Activated CD4-positive, alpha-beta T cell treated with anti-CD3 and anti-CD28 coated beads, Interleukin-2, Interleukin-4, amounts not matched to agents 100 ng/mL and 50 ng/mL, durations not matched to agents 16 hours and 8 hours (primary cell): ENCODE measurements at regions not wholly inside any gene's neighbourhood (a gene's known extent, or its start where the extent isn't known, plus 50 kb on each side); places are given as distances from the start of the nearest gene placed in this dataset.
"Not testable (repeated sequence)": the region's sequence is repeated elsewhere in the genome, so short reads cannot be mapped to it uniquely, and the experiment has no call there.

Experiments
- DNase-seq: peaks from one replicate; pipeline ENCODE4 v3.0.0-alpha.2; 2020; ENCODE audit warnings: low spot score

DNA sequence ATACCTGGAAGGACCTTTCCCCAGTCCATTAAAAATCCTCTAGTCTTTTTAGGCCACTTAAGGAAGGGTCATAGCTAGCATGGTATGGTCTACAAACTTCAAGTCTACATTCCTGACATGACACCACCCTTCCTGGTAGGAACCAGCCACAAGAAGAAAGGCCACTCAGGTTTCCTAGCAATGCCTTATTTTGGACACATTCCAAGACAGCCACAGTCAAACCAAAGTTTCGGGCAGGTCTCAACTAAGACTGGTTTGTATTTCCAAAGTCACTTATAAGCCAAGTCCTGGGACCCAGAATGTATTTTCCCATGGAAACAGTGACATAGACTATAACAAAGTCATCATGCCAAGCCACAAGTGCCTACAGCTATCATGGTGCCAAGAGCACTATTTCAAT, 50.6 kb upstream of the SLC44A3 start:
- DNase-seq = no peak

DNA sequence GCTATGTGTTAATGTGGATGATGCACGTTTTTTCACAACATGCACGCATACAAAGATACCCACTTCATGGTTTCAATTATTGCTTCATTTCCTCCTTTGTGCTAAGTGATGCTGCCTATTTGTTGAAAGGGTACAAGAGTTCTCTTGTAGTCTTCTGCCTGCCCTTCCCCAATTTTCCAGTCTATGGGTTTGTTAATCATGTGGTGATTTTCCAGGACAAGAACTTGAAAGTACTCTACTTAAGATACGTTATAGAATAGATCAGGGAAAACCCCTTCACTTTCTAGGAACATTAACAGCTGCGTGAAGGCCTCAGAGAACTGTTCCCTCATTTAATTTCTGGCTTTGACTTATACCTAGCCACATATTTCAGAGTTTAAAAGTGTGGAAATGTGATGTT, 52.1 kb upstream of the SLC44A3 start:
- DNase-seq = no peak

GRCh38 chr1:94765958-94766357, 54.2 kb upstream of the SLC44A3 start:
- DNase-seq = no peak

DNA sequence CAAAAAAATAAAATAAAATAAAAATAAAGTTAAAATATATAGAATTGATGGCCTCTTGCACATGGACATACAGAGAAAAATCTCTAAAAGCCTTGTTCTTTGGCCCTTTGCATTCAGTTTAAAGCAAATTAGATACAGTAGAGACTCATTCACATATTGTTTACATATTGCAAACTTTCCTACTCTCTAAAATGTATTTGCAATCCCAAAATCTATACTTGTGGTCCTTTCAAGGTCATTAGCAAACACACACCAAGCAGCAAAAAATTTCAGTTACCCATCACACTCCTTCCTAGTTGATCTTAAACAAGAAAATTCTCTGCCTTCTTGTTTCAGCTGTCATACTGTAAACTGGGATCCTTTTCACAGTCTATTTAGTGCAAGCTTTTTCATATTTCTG, 61.0 kb upstream of the SLC44A3 start:
- no peak for DNase-seq

DNA sequence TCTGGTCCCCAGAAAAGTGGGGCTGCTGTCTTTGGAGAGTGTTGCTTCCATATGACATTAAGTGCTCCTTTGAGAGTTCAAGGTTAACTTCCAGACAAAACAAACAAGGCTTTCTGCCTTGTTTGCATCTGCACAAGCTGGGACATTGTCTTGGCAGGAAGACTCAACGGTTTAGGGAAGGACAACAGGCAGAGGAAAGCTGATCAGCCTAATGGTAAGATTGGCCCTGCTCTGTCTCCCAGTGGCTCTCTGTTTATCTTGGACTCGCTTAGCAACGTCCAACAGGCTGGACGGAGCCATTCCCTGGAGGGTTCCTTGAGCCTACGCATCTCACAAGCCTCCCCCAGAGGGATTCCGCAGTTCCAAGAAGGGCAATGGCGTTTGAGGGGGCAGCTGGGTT, 62.2 kb upstream of the SLC44A3 start:
- DNase-seq = no peak

GRCh38 chr1:94755675-94756074, 64.5 kb upstream of the SLC44A3 start:
- DNase-seq = peak; percentile 6

- not testable (repeated sequence) for DNase-seq
Observed at GRCh38 chr1:94755016-94755415, 65.1 kb upstream of the SLC44A3 start.

- no peak for DNase-seq
Observed at GRCh38 chr1:94754570-94754969, 65.6 kb upstream of the SLC44A3 start.

DNA sequence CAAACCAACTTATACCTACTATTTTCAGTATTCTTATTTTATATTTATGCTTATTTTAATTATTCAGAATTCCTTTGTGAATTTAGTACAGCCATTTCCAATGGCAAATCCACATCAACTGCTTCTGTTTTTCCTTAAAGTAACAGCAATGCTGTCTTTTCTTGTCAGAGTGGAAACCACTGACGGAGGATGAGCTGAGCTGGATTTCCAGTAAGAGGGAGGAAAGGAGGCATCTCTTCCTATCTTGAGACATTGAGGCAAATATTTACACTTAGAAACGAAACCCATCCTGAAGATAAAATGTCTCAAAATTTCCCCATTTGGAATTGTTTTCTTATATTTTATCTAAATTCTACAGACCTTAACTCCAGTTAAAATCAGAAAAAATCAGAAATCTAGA, 66.1 kb upstream of the SLC44A3 start:
- no peak for DNase-seq

- DNase-seq = no peak
Observed at GRCh38 chr1:94753171-94753972, 66.8 kb upstream of the SLC44A3 start.

- not testable (repeated sequence) for DNase-seq
Observed at GRCh38 chr1:94751483-94751882, 68.7 kb upstream of the SLC44A3 start.

GRCh38 chr1:94746635-94747525, 73.3 kb upstream of the SLC44A3 start:
- no peak for DNase-seq

DNA sequence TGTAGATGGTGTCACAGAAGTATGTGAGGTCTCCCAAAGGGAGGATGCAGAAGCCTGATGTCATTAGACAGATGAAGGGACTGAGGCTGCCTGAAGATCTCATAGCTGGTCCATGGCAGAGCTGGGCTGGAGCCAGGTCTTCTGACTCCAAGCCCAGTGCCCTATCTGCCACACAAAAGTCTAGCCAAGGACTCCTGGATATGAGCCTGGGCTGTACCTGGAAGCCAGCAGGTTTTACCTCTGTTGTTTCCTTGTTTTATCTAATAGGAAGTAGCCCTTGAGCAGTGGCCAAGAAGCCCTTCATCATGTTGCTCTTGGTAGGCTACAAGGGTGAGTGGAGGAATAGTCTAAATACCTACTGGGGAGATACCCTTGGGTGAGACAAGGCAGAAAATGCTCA, 74.4 kb upstream of the SLC44A3 start:
- no peak for DNase-seq

DNA sequence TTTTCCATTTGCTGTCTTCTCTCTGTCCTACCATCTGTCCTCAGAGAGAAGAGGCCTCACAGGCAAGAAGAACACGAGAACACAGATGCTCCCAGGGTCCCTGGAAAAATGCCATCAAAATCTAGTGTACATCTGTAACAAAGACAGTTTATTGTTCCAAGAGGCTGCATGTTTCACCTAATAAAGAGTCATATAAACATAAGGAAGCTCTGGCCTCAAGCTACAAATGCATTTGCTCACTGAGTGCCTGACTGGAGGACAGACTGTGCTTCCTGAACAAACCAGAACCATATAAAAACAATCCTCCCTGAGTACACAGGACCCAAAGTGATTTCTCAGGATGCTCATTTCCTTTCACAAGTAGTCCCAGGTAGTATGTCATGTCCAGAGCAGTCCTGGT, 76.3 kb upstream of the SLC44A3 start:
- DNase-seq = no peak

DNA sequence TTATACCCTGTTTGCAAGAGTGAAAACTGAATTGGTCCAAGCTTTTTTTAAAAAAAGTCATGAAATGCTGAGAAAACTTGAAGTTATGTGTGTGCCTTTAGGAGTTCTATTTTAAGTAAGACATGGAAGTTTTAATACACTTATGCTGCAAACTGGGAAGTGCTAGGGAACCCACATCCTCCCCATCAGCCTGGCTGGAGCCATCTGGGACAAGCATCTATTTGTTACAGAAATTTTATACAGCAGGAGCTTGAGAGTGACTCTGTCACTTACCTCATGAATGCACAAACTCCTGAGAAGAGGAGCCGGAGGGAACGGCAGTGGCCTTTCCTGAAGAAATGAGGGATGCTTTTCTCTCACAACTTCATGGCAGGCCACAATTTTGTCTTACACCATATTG, 78.2 kb upstream of the SLC44A3 start:
- no peak for DNase-seq

DNA sequence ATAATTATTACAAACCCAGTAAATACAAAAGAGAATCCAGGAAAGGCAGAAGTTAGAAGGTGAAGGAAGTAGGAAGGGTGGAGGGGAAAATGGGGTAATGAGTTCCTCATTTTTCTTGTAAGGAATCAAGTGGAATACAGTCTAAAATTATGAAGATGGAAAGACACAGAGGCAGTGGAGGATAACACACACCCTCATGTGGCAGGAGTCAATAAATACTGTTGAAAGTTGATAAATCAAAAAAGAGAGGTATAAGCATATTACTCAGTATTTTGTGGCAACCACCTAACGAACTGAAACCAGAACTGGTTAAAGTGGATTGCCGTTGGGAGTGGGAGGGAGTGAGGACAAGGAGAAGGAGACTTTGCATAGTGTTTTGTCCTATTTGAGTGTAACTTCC, 78.6 kb upstream of the SLC44A3 start:
- DNase-seq = no peak

GRCh38 chr1:94739521-94740061, 80.6 kb upstream of the SLC44A3 start:
- no peak for DNase-seq

- no peak for DNase-seq
Observed at GRCh38 chr1:94738371-94738770, 81.8 kb upstream of the SLC44A3 start.

GRCh38 chr1:94737124-94737998, 82.8 kb upstream of the SLC44A3 start:
- no peak for DNase-seq

GRCh38 chr1:94736549-94736948, 83.6 kb upstream of the SLC44A3 start:
- no peak for DNase-seq

DNA sequence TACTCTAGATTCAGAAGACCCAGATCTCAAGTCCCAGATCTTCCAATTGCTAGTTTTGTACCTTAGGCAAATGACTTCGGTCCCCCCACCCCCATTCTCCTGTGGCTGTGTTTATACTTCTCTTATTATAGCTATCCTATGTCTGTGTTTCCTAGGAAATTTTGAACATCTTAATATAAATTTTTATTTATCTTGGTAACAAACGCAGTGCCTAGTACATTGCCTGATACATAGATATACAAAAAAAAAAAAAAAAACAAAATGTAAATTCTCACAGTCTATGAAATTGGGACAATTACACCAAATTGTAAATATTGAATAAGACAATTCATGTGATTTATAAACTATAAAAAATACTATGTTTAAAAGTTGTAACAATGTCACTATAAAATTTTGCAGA, 84.1 kb upstream of the SLC44A3 start:
- no peak for DNase-seq
